HG03575 (cell line): ENCODE measurements at regions not wholly inside any gene's neighbourhood (a gene's known extent, or its start where the extent isn't known, plus 50 kb on each side); places are given as distances from the start of the nearest gene placed in this dataset.

Experiments used
- ATAC-seq: cut with Tn5 transposase; IDR thresholded peaks from one replicate; pipeline ENCODE4 v1.9.1; 2021; ENCODE audit not compliant: unreplicated experiment, insufficient number of reproducible peaks, low FRiP score; ENCODE audit errors: extremely low read depth

GRCh38 chr5:39816866-39817265 is 392.1 kb upstream of the DAB2 start:
- no peak for ATAC-seq

- ATAC-seq, result no peak
Observed at GRCh38 chr5:39816156-39816845, 391.5 kb upstream of the DAB2 start.

- no peak for ATAC-seq
Observed at GRCh38 chr5:39815711-39816110, 390.9 kb upstream of the DAB2 start.

GRCh38 chr5:39811381-39811780 is 386.6 kb upstream of the DAB2 start:
- no peak for ATAC-seq

- ATAC-seq, result no peak
Observed at GRCh38 chr5:39808656-39809055, 383.9 kb upstream of the DAB2 start.

- ATAC-seq, result no peak
Observed at GRCh38 chr5:39801306-39801705, 376.5 kb upstream of the DAB2 start.

GRCh38 chr5:39800042-39800601 is 375.3 kb upstream of the DAB2 start:
- ATAC-seq, result no peak

GRCh38 chr5:39799242-39799641 is 374.5 kb upstream of the DAB2 start:
- no peak for ATAC-seq

- no peak for ATAC-seq
Observed at GRCh38 chr5:39794513-39795210, 369.9 kb upstream of the DAB2 start.

- no peak for ATAC-seq
Observed at GRCh38 chr5:39785410-39785809, 360.6 kb upstream of the DAB2 start.

GRCh38 chr5:39783756-39784421 is 359.1 kb upstream of the DAB2 start:
- ATAC-seq, result peak; percentile 58

- no peak for ATAC-seq
Observed at GRCh38 chr5:39780347-39780746, 355.6 kb upstream of the DAB2 start.

GRCh38 chr5:39779831-39780230 is 355.1 kb upstream of the DAB2 start:
- no peak for ATAC-seq

- no peak for ATAC-seq
Observed at GRCh38 chr5:39775797-39776365, 351.1 kb upstream of the DAB2 start.

GRCh38 chr5:39775086-39775796 is 350.5 kb upstream of the DAB2 start:
- ATAC-seq, result no peak

GRCh38 chr5:39774605-39775004 is 349.8 kb upstream of the DAB2 start:
- no peak for ATAC-seq

- ATAC-seq, result no peak
Observed at GRCh38 chr5:39772307-39772706, 347.5 kb upstream of the DAB2 start.

GRCh38 chr5:39767916-39768315 is 343.1 kb upstream of the DAB2 start:
- no peak for ATAC-seq

- no peak for ATAC-seq
Observed at GRCh38 chr5:39765366-39765765, 340.6 kb upstream of the DAB2 start.
